ENCODE measurements at regions not wholly inside any gene's neighbourhood (a gene's known extent, or its start where the extent isn't known, plus 50 kb on each side); places are given as distances from the start of the nearest gene placed in this dataset.

- H3K79me2 ChIP-seq (ENCODE audit: control insufficient read depth, insufficient read depth, low read length) = no peaks in the 10 kb centered on the region
- no peak overlapping the region for H3K4me3 ChIP-seq (replicated peaks in 1 of 4; ENCODE audit: control extremely low read depth in 1 of 4, insufficient read depth in 1 of 4, low read depth in 3 of 4, low read length in 4 of 4)
- no peak for TF ChIP-seq CTCF (conservative IDR thresholded peaks at IDR 0.05 in 1 of 2, IDR thresholded peaks at IDR 0.05 in 1 of 2; ENCODE audit: low read depth in 1 of 2, low read length in 2 of 2)
- TF ChIP-seq EZH2 (IDR thresholded peaks at IDR 0.05; ENCODE audit: low read length, missing control alignments) = no peak
- H3K27ac ChIP-seq (ENCODE audit: insufficient read depth, low read length) = no peak overlapping the region
- no peaks in the 10 kb centered on the region for H3K36me3 ChIP-seq (ENCODE audit: control insufficient read depth, insufficient read depth, low read length)
- H3K27me3 ChIP-seq (ENCODE audit: control insufficient read depth, insufficient read depth, low read length) = no peaks in the 10 kb centered on the region
- H2AFZ ChIP-seq (ENCODE audit: low read length) = no peak overlapping the region
- no peaks in the 10 kb centered on the region for H3K9me3 ChIP-seq (ENCODE audit: control insufficient read depth, insufficient read depth, low read depth, low read length)
- H3K4me1 ChIP-seq (ENCODE audit: control insufficient read depth, extremely low read depth, insufficient read depth, low read length) = no peaks in the 10 kb centered on the region
- no peak overlapping the region for H3K9ac ChIP-seq (ENCODE audit: insufficient read depth, low read length)
- H4K20me1 ChIP-seq (ENCODE audit: control insufficient read depth, extremely low read depth, insufficient read depth, low read length) = no peaks in the 10 kb centered on the region
- no peak overlapping the region for H3K4me2 ChIP-seq (ENCODE audit: extremely low read depth, insufficient read depth, low read length)
- no peak for DNase-seq (ENCODE audit: low read depth in 2 of 2)
Observed at GRCh38 chr10:25689346-25690100, 244.5 kb upstream of the MYO3A start.

DNA sequence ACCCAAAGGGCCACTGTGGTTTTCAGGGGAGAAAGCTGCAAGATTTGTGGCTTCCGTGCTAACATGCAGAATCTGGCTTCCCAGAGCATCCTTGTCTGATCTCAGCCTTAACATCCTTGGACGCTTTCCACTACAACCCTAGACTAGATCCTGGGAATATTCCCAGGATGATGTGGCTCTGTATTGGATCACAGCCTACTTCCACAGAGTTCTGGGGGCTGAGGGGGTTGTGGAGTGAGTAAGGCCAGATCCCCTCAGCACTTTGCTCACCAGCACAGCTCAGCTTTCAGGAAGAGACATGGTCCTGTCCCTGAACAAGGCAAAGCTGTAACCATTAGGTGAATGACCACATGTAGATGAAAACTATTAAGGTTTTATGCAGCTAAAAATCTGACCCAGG, 241.3 kb upstream of the MYO3A start:
- DNase-seq (ENCODE audit: low read depth in 2 of 2) = peak in 1 of 2 donors; percentile 18
- no peak for TF ChIP-seq EZH2 (IDR thresholded peaks at IDR 0.05; ENCODE audit: low read length, missing control alignments)
- TF ChIP-seq CTCF (conservative IDR thresholded peaks at IDR 0.05 in 1 of 2, IDR thresholded peaks at IDR 0.05 in 1 of 2; ENCODE audit: low read depth in 1 of 2, low read length in 2 of 2) = no peak

DNA sequence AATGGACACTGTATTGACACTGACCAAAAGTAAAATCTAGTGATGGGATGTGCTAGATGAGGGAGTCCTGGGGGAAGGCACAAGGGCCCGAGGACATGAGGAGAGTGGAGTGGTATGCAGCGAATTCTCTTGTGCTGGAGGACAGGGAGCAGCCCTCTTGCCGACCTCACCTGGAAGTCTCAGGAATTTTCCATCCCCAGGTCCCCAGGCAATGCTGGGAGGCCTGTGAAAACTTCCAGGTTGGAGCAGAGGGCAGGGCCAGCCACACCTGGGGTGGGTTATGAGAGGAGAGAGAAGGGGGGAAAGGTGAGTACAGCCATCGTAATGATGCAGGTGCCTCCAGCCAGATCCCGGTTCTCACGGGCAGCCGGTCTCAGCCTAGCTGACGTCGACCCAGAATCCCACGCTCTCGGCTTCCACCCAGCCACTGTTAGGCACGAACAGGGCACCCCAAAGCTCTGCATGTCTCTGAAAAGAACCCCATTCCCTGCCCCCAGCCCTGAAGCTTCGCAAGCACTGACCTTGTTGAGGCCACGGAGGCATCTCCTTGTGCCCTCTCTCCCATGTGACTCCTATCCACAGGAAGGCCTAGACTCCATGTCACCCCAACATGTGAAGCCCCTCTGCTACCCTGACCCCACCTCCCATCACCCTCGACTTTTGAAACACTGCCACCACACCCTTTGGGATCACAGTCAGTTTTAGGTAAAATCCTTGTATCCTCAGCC, 239.7 kb upstream of the MYO3A start:
- Histone ChIP-seq H3K4me3 (replicated peaks in 1 of 4; ENCODE audit: control extremely low read depth in 1 of 4, insufficient read depth in 1 of 4, low read depth in 3 of 4, low read length in 4 of 4) (no peak overlapping the region), H2AFZ (ENCODE audit: low read length) (no peak overlapping the region), H3K9me3 (ENCODE audit: control insufficient read depth, insufficient read depth, low read depth, low read length) (no peaks in the 10 kb centered on the region), H3K9ac (ENCODE audit: insufficient read depth, low read length) (no peak overlapping the region), H3K4me2 (ENCODE audit: extremely low read depth, insufficient read depth, low read length) (no peak overlapping the region), H3K4me1 (ENCODE audit: control insufficient read depth, extremely low read depth, insufficient read depth, low read length) (no peaks in the 10 kb centered on the region), H3K79me2 (ENCODE audit: control insufficient read depth, insufficient read depth, low read length) (no peaks in the 10 kb centered on the region), H4K20me1 (ENCODE audit: control insufficient read depth, extremely low read depth, insufficient read depth, low read length) (no peaks in the 10 kb centered on the region), H3K27me3 (ENCODE audit: control insufficient read depth, insufficient read depth, low read length) (no peaks in the 10 kb centered on the region), H3K36me3 (ENCODE audit: control insufficient read depth, insufficient read depth, low read length) (no peaks in the 10 kb centered on the region), H3K27ac (ENCODE audit: insufficient read depth, low read length) (no peak overlapping the region)
- no peak for DNase-seq (ENCODE audit: low read depth in 2 of 2)
- TF ChIP-seq EZH2 (IDR thresholded peaks at IDR 0.05; ENCODE audit: low read length, missing control alignments) (no peak), CTCF (conservative IDR thresholded peaks at IDR 0.05 in 1 of 2, IDR thresholded peaks at IDR 0.05 in 1 of 2; ENCODE audit: low read depth in 1 of 2, low read length in 2 of 2) (no peak)

More for the DNA sequence above, 241.3 kb upstream of the MYO3A start:
- H3K4me1 ChIP-seq (ENCODE audit: control insufficient read depth, extremely low read depth, insufficient read depth, low read length) = no peaks in the 10 kb centered on the region
- no peak overlapping the region for H3K9ac ChIP-seq (ENCODE audit: insufficient read depth, low read length)
- H3K27me3 ChIP-seq (ENCODE audit: control insufficient read depth, insufficient read depth, low read length) = no peaks in the 10 kb centered on the region
- H4K20me1 ChIP-seq (ENCODE audit: control insufficient read depth, extremely low read depth, insufficient read depth, low read length) = no peaks in the 10 kb centered on the region
- no peaks in the 10 kb centered on the region for H3K36me3 ChIP-seq (ENCODE audit: control insufficient read depth, insufficient read depth, low read length)
- H3K79me2 ChIP-seq (ENCODE audit: control insufficient read depth, insufficient read depth, low read length) = no peaks in the 10 kb centered on the region
- H2AFZ ChIP-seq (ENCODE audit: low read length) = no peak overlapping the region
- no peak overlapping the region for H3K4me2 ChIP-seq (ENCODE audit: extremely low read depth, insufficient read depth, low read length)
- H3K9me3 ChIP-seq (ENCODE audit: control insufficient read depth, insufficient read depth, low read depth, low read length) = no peaks in the 10 kb centered on the region
- no peak overlapping the region for H3K4me3 ChIP-seq (replicated peaks in 1 of 4; ENCODE audit: control extremely low read depth in 1 of 4, insufficient read depth in 1 of 4, low read depth in 3 of 4, low read length in 4 of 4)
- H3K27ac ChIP-seq (ENCODE audit: insufficient read depth, low read length) = no peak overlapping the region

Measured in fibroblast of lung (primary cell).